ENCODE measurements at regions not wholly inside any gene's neighbourhood (a gene's known extent, or its start where the extent isn't known, plus 50 kb on each side); places are given as distances from the start of the nearest gene placed in this dataset.

GRCh38 chr4:134687646-134688628, 486.3 kb upstream of the PABPC4L start:
- H3K27me3 ChIP-seq (ENCODE audit: insufficient read depth), result no peaks in the 10 kb centered on the region
- H3K9me2 ChIP-seq (ENCODE audit: insufficient read depth), result peaks cover 13% of the 10 kb centered on the region; the same call in 1 of the 2 replicates
- H3F3A ChIP-seq (replicated peaks; ENCODE audit: low read depth), result no peaks in the 10 kb centered on the region
- no peak for DNase-seq (ENCODE audit: low spot score)
- no peak overlapping the region for H3K27ac ChIP-seq (ENCODE audit: low read depth)
- H4K20me1 ChIP-seq (replicated peaks; ENCODE audit: insufficient read depth), result no peaks in the 10 kb centered on the region
- H2AFZ ChIP-seq, result no peak overlapping the region
- no peaks in the 10 kb centered on the region for H3K79me2 ChIP-seq (replicated peaks; ENCODE audit: insufficient read depth)
- H3K27me3 Mint-ChIP-seq (ENCODE audit: insufficient read depth, low read depth, poor library complexity), result peaks cover 3% of the 10 kb centered on the region
- no peaks in the 10 kb centered on the region for H3K36me3 ChIP-seq (ENCODE audit: insufficient read depth)
- no peak overlapping the region for H3K4me2 ChIP-seq
- TF ChIP-seq POLR2AphosphoS5 (IDR thresholded peaks at IDR 0.05; ENCODE audit: low read depth) (no peak), NANOG (IDR thresholded peaks at IDR 0.05; ENCODE audit: borderline replicate concordance) (no peak), EZH2phosphoT487 (IDR thresholded peaks at IDR 0.05; ENCODE audit: unreplicated experiment) (no peak), CTCF (conservative IDR thresholded peaks at IDR 0.05; ENCODE audit: low read depth in 2 of 2) (no peak), ZNF462 (CRISPR knock-in tag; IDR thresholded peaks at IDR 0.05) (no peak), STAT1 (IDR thresholded peaks at IDR 0.05; ENCODE audit: unreplicated experiment) (no peak), ZNF114 (CRISPR knock-in tag; IDR thresholded peaks at IDR 0.05) (no peak), EZH2 (IDR thresholded peaks at IDR 0.05; ENCODE audit: low read depth, unreplicated experiment) (no peak), CREB1 (CRISPR knock-in tag; IDR thresholded peaks at IDR 0.05; ENCODE audit: low read depth) (no peak), ETS1 (IDR thresholded peaks at IDR 0.05) (no peak), JUNB (IDR thresholded peaks at IDR 0.05; ENCODE audit: unreplicated experiment) (no peak), REST (IDR thresholded peaks at IDR 0.05; ENCODE audit: unreplicated experiment) (no peak)
- no peak overlapping the region for H3K4me3 ChIP-seq
- no peak overlapping the region for H3K27ac Mint-ChIP-seq
- H3K4me1 Mint-ChIP-seq, result peaks cover 7% of the 10 kb centered on the region; the same call in 2 of the 3 replicates
- peaks cover 48% of the 10 kb centered on the region for H3K36me3 Mint-ChIP-seq (ENCODE audit: low read depth)
- H3K9me3 Mint-ChIP-seq, result peaks cover 28% of the 10 kb centered on the region
- ATAC-seq, result no peak
- H3K4me3 Mint-ChIP-seq, result no peak overlapping the region
- H3K4me1 ChIP-seq (ENCODE audit: insufficient read depth), result 0 out of 2 replicates have a peak, but pooled peaks cover 4% of the 10 kb centered on the region
